Fibroblast of lung (primary cell): ENCODE measurements at regions not wholly inside any gene's neighbourhood (a gene's known extent, or its start where the extent isn't known, plus 50 kb on each side); places are given as distances from the start of the nearest gene placed in this dataset.

Experiments
- DNase-seq, 2 donors: peaks; one replicate each; pipeline versions ENCODE4 v3.0.0 to v3.0.0-alpha.2; 2010; ENCODE audit warnings: low read depth in 2 of 2
- H2AFZ ChIP-seq: 2 replicates; pipeline ENCODE4 v1.5.1; 2012; ENCODE audit warnings: low read length, control low read depth, inconsistent platforms
- H3K27ac ChIP-seq: 2 replicates; pipeline ENCODE4 v1.5.1; 2011; ENCODE audit warnings: low read length, control low read depth; ENCODE audit not compliant: insufficient read depth
- H3K27me3 ChIP-seq: 2 replicates; pipeline ENCODE4 v1.5.1; 2011; ENCODE audit warnings: mild to moderate bottlenecking, low read length; ENCODE audit not compliant: control insufficient read depth, insufficient read depth
- H3K36me3 ChIP-seq: 2 replicates; pipeline ENCODE4 v1.5.1; 2011; ENCODE audit warnings: low read length; ENCODE audit not compliant: control insufficient read depth, insufficient read depth
- H3K4me1 ChIP-seq: 2 replicates; pipeline ENCODE4 v1.5.1; 2011; ENCODE audit warnings: low read length; ENCODE audit not compliant: control insufficient read depth, insufficient read depth; ENCODE audit errors: extremely low read depth
- H3K4me2 ChIP-seq: 2 replicates; pipeline ENCODE4 v1.5.1; 2011; ENCODE audit warnings: low read length, control low read depth; ENCODE audit not compliant: insufficient read depth; ENCODE audit errors: extremely low read depth
- H3K4me3 ChIP-seq, 4 experiments: fragments of 200-600 bp in 1 of 4; sonication (generic) in 1 of 4; replicated peaks in 1 of 4; 2 replicates each; pipeline ENCODE4 v1.5.1; 2011 to 2016; ENCODE audit warnings: low read length in 4 of 4, low read depth in 3 of 4, mild to moderate bottlenecking in 3 of 4, control low read depth in 2 of 4, inconsistent platforms in 1 of 4, mixed read lengths in 1 of 4; ENCODE audit not compliant: insufficient read depth in 1 of 4; ENCODE audit errors: control extremely low read depth in 1 of 4
- H3K79me2 ChIP-seq: 2 replicates; pipeline ENCODE4 v1.5.1; 2012; ENCODE audit warnings: mild to moderate bottlenecking, low read length, inconsistent platforms; ENCODE audit not compliant: control insufficient read depth, insufficient read depth
- H3K9ac ChIP-seq: 2 replicates; pipeline ENCODE4 v1.5.1; 2011; ENCODE audit warnings: mild to moderate bottlenecking, low read length, control low read depth; ENCODE audit not compliant: insufficient read depth
- H3K9me3 ChIP-seq: 2 replicates; pipeline ENCODE4 v1.5.1; 2012; ENCODE audit warnings: low read depth, low read length; ENCODE audit not compliant: control insufficient read depth, insufficient read depth
- H4K20me1 ChIP-seq: 2 replicates; pipeline ENCODE4 v1.5.1; 2011; ENCODE audit warnings: low read length; ENCODE audit not compliant: control insufficient read depth, insufficient read depth; ENCODE audit errors: extremely low read depth
- EZH2 ChIP-seq: IDR thresholded peaks from 2 replicates; pipeline ENCODE4 v1.5.1; 2012; ENCODE audit warnings: low read length, control low read depth, mild to moderate bottlenecking; ENCODE audit errors: missing control alignments
- TF ChIP-seq, protein P1 (sequence below), 2 donors: IDR thresholded peaks in 1 of 2; conservative IDR thresholded peaks in 1 of 2; 1 replicate in 1 of 2; 2 replicates in 1 of 2; pipeline ENCODE4 v1.5.1; 2011 to 2012; ENCODE audit warnings: low read length in 2 of 2, control low read depth in 1 of 2, inconsistent platforms in 1 of 2, low read depth in 1 of 2, mild to moderate bottlenecking in 1 of 2

DNA sequence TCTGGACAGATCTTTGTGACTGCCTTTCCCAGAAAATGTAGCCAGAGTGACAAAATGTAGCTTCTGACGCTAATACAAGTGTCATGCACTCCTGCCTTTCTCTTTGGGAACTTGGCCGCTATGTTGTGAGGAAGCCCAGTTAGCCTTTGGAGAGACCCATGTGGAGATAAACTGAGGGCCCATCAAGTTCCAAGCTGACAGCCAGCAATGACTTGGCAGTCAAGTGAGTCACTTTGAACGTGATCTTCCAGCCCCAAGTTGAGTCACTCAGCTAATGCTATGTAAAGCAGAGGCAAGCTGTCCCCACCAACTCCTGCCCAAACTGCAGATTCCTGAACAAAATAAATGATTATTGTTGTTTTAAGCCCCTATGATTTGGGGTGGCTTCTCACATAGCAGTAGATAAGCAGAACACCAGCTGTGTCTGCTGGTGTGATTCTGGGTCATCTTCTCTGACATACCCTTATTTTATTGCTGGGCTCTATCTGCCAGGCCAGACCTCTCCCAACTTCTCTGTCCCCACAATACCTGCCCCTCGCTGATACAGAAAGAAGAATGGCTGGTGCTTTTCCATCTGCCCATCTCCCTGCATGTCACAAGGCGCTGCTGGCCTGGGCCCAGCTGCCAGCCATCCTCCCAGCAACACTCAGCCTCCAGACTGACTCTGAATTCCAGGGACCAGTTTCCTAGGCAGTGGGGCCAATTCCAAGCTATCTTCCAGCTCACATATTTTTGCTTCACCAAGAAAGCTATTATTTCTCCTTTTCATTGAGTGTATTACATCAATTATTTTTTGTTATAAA is 274.8 kb downstream of the LRFN2 start:
- no peak for DNase-seq
- Histone ChIP-seq H3K27ac (no peak overlapping the region), H3K4me2 (no peak overlapping the region), H3K9ac (no peak overlapping the region), H3K27me3 (no peaks in the 10 kb centered on the region), H3K36me3 (no peaks in the 10 kb centered on the region), H2AFZ (no peak overlapping the region), H3K4me1 (no peaks in the 10 kb centered on the region), H4K20me1 (no peaks in the 10 kb centered on the region), H3K4me3 (no peak overlapping the region), H3K9me3 (no peaks in the 10 kb centered on the region), H3K79me2 (no peaks in the 10 kb centered on the region)
- TF ChIP-seq EZH2: no peak
- TF ChIP-seq, protein P1, sequence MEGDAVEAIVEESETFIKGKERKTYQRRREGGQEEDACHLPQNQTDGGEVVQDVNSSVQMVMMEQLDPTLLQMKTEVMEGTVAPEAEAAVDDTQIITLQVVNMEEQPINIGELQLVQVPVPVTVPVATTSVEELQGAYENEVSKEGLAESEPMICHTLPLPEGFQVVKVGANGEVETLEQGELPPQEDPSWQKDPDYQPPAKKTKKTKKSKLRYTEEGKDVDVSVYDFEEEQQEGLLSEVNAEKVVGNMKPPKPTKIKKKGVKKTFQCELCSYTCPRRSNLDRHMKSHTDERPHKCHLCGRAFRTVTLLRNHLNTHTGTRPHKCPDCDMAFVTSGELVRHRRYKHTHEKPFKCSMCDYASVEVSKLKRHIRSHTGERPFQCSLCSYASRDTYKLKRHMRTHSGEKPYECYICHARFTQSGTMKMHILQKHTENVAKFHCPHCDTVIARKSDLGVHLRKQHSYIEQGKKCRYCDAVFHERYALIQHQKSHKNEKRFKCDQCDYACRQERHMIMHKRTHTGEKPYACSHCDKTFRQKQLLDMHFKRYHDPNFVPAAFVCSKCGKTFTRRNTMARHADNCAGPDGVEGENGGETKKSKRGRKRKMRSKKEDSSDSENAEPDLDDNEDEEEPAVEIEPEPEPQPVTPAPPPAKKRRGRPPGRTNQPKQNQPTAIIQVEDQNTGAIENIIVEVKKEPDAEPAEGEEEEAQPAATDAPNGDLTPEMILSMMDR (conservative IDR thresholded peaks at IDR 0.05 in 1 of 2, IDR thresholded peaks at IDR 0.05 in 1 of 2; ENCODE audit: low read depth in 1 of 2, low read length in 2 of 2): no peak

DNA sequence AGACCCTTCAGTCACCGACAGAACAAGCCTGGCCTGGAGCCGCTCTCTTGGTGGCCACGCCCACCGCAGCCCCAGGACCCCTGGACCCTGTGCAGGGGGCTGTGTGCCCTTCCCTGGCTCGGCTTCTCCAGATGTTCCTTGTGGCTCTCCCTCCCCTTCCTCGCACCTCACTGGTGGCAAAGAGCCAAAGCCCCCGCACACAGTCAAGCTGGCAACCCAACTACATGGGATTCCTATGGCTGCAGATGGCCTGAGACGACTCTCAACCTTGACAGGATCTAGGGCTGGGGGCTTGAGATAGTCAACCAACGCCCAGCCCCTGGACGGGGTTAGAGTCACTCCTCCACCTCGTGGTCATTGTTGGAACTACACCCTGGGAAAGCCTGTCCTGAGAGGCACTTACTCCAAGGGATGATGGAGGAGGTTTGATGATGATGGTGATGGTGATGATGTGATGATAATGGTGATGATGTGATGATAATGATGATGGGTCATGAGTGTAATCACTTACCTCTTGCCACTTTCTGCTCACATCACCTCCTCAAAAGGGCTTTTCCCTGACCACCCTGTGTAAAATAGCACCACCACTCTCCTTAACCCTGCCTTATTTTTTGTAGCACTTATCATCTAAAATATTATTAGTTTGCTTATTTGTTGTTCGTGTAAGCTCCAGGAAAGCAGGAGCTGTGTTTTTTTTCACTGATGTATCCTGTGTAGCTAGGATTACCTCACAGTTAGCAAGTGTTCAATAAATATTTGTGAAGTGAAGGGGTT is 278.4 kb downstream of the LRFN2 start:
- TF ChIP-seq EZH2: no peak
- TF ChIP-seq, protein P1 (conservative IDR thresholded peaks at IDR 0.05 in 1 of 2, IDR thresholded peaks at IDR 0.05 in 1 of 2; ENCODE audit: low read depth in 1 of 2, low read length in 2 of 2): peak; percentile 91 to 95
- peak; percentile 4 to 36 for DNase-seq
- no peaks in the 10 kb centered on the region for H3K9me3 ChIP-seq
- no peaks in the 10 kb centered on the region for H3K4me1 ChIP-seq
- no peaks in the 10 kb centered on the region for H3K79me2 ChIP-seq
- H2AFZ ChIP-seq: no peak overlapping the region
- H3K4me2 ChIP-seq: no peak overlapping the region
- no peak overlapping the region for H3K4me3 ChIP-seq
- no peaks in the 10 kb centered on the region for H3K36me3 ChIP-seq
- H3K27me3 ChIP-seq: no peaks in the 10 kb centered on the region
- no peak overlapping the region for H3K9ac ChIP-seq
- H3K27ac ChIP-seq: no peak overlapping the region
- H4K20me1 ChIP-seq: no peaks in the 10 kb centered on the region

DNA sequence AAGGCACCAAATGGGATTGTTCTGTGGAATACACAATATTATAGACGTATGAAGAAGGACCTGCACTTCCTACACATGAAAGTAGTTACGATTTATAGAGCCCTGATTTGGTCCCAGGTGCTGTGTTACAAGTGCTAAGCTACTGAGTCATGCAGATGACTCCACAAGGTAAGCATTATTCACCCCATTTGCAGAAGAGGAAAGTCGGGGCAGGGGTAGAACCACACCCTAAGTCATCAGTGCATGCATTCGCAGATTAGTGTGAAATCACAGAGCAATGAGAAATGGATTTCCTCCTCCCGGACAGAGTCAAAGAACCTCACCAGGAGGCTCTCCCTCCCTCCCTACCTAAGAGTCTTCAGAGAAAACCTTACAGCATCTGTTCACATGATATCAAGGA is 279.5 kb downstream of the LRFN2 start:
- Histone ChIP-seq H3K4me2 (no peak overlapping the region), H3K36me3 (no peaks in the 10 kb centered on the region), H2AFZ (no peak overlapping the region), H3K4me1 (no peaks in the 10 kb centered on the region), H4K20me1 (no peaks in the 10 kb centered on the region), H3K4me3 (no peak overlapping the region), H3K79me2 (no peaks in the 10 kb centered on the region), H3K27me3 (no peaks in the 10 kb centered on the region), H3K27ac (no peak overlapping the region), H3K9me3 (no peaks in the 10 kb centered on the region), H3K9ac (no peak overlapping the region)
- DNase-seq: no peak
- no peak for TF ChIP-seq EZH2
- TF ChIP-seq, protein P1 (conservative IDR thresholded peaks at IDR 0.05 in 1 of 2, IDR thresholded peaks at IDR 0.05 in 1 of 2; ENCODE audit: low read depth in 1 of 2, low read length in 2 of 2): no peak
